GM23338 (cell line): ENCODE measurements at regions not wholly inside any gene's neighbourhood (a gene's known extent, or its start where the extent isn't known, plus 50 kb on each side); places are given as distances from the start of the nearest gene placed in this dataset.

ENCODE experiments used
- CTCF ChIP-seq, 2 experiments: fragments of 200-600 bp in 1 of 2; sonication (generic) in 1 of 2; conservative IDR thresholded peaks; 2 replicates each; pipeline versions ENCODE4 v1.5.1 to v1.6.1; 2016 to 2017; ENCODE audit warnings: antibody characterized with exemption in 2 of 2, low read depth in 2 of 2, mild to moderate bottlenecking in 2 of 2, moderate library complexity in 1 of 2
- EZH2 ChIP-seq: fragments of 200-600 bp; sonication (generic); IDR thresholded peaks from one replicate; pipeline ENCODE4 v1.8.0; 2017; ENCODE audit warnings: antibody characterized with exemption, mild to moderate bottlenecking, low read depth; ENCODE audit not compliant: unreplicated experiment
- REST ChIP-seq: IDR thresholded peaks from one replicate; pipeline ENCODE4 v1.6.1; 2018; ENCODE audit warnings: antibody characterized with exemption; ENCODE audit not compliant: unreplicated experiment

GRCh38 chr9:106580546-106580945, 282.4 kb upstream of the ZNF462 start:
- TF ChIP-seq EZH2 (no peak), REST (no peak), CTCF (conservative IDR thresholded peaks at IDR 0.05; ENCODE audit: low read depth in 2 of 2) (no peak)
